ENCODE measurements at regions not wholly inside any gene's neighbourhood (a gene's known extent, or its start where the extent isn't known, plus 50 kb on each side); places are given as distances from the start of the nearest gene placed in this dataset.
"Not testable (repeated sequence)": the region's sequence is repeated elsewhere in the genome, so short reads cannot be mapped to it uniquely, and the experiment has no call there.

- DNase-seq, result peak; percentile 59
Measured at GRCh38 chr7:132029369-132030085, 473.1 kb upstream of the PODXL start.

GRCh38 chr7:132028144-132028920, 471.9 kb upstream of the PODXL start:
- no peak for DNase-seq

GRCh38 chr7:132024290-132024689, 467.9 kb upstream of the PODXL start:
- no peak for DNase-seq

- DNase-seq, result no peak
Measured at GRCh38 chr7:132023466-132023865, 467.0 kb upstream of the PODXL start.

- no peak for DNase-seq
Measured at GRCh38 chr7:132022188-132022587, 465.8 kb upstream of the PODXL start.

- DNase-seq, result no peak
Measured at GRCh38 chr7:132019703-132020102, 463.3 kb upstream of the PODXL start.

GRCh38 chr7:132009778-132010177, 453.4 kb upstream of the PODXL start:
- DNase-seq, result no peak

GRCh38 chr7:132004529-132004928, 448.1 kb upstream of the PODXL start:
- DNase-seq, result no peak

- no peak for DNase-seq
Measured at GRCh38 chr7:132002343-132002968, 446.0 kb upstream of the PODXL start.

- no peak for DNase-seq
Measured at GRCh38 chr7:132001146-132001545, 444.7 kb upstream of the PODXL start.

GRCh38 chr7:131999193-131999592, 442.8 kb upstream of the PODXL start:
- DNase-seq, result no peak

- no peak for DNase-seq
Measured at GRCh38 chr7:131995324-131995723, 438.9 kb upstream of the PODXL start.

- not testable (repeated sequence) for DNase-seq
Measured at GRCh38 chr7:131981069-131981468, 424.6 kb upstream of the PODXL start.

- not testable (repeated sequence) for DNase-seq
Measured at GRCh38 chr7:131978118-131978517, 421.7 kb upstream of the PODXL start.

GRCh38 chr7:131976411-131976810, 420.0 kb upstream of the PODXL start:
- no peak for DNase-seq

- no peak for DNase-seq
Measured at GRCh38 chr7:131974671-131975070, 418.2 kb upstream of the PODXL start.

- DNase-seq, result no peak
Measured at GRCh38 chr7:131972251-131972650, 415.8 kb upstream of the PODXL start.

- DNase-seq, result no peak
Measured at GRCh38 chr7:131970602-131971001, 414.2 kb upstream of the PODXL start.

GRCh38 chr7:131969560-131969959, 413.1 kb upstream of the PODXL start:
- DNase-seq, result no peak

- DNase-seq, result no peak
Measured at GRCh38 chr7:131967216-131967730, 410.8 kb upstream of the PODXL start.

- no peak for DNase-seq
Measured at GRCh38 chr7:131964203-131964602, 407.8 kb upstream of the PODXL start.

- DNase-seq, result peak; percentile 22
Measured at GRCh38 chr7:131961054-131961680, 404.7 kb upstream of the PODXL start.

- DNase-seq, result no peak
Measured at GRCh38 chr7:131959106-131959812, 402.8 kb upstream of the PODXL start.
